ENCODE measurements at regions not wholly inside any gene's neighbourhood (a gene's known extent, or its start where the extent isn't known, plus 50 kb on each side); places are given as distances from the start of the nearest gene placed in this dataset.

- Histone ChIP-seq H3K9me1 (replicated peaks; ENCODE audit: control insufficient read depth, extremely low read depth, insufficient read depth, low read length) (no peaks in the 10 kb centered on the region), H3K4me1 (ENCODE audit: control insufficient read depth, extremely low read depth, insufficient read depth, low read length) (no peaks in the 10 kb centered on the region), H4K20me1 (replicated peaks; ENCODE audit: control insufficient read depth, extremely low read depth, insufficient read depth, low read length) (no peaks in the 10 kb centered on the region), H3K9me3 (replicated peaks; ENCODE audit: control insufficient read depth, insufficient read depth, low read length) (no peaks in the 10 kb centered on the region), H2AFZ (ENCODE audit: low read depth, low read length) (no peak overlapping the region), H3K27ac (ENCODE audit: insufficient read depth, low read depth, low read length) (no peak overlapping the region), H3K4me2 (ENCODE audit: insufficient read depth, low read length) (no peak overlapping the region), H3K4me3 (replicated peaks in 1 of 3; ENCODE audit: insufficient read depth in 1 of 3, low read depth in 1 of 3, low read length in 3 of 3) (no peak overlapping the region), H3K9ac (replicated peaks; ENCODE audit: extremely low read depth, insufficient read depth, low read length) (no peak overlapping the region), H3K79me2 (ENCODE audit: control insufficient read depth, insufficient read depth, low read length) (no peaks in the 10 kb centered on the region), H3K27me3 (ENCODE audit: control insufficient read depth in 2 of 2, insufficient read depth in 2 of 2, low read length in 2 of 2) (peaks cover 0 to 4% of the 10 kb centered on the region in 2 experiments), H3K36me3 (ENCODE audit: control insufficient read depth in 2 of 2, extremely low read depth in 1 of 2, insufficient read depth in 2 of 2, low read length in 2 of 2) (no peaks in the 10 kb centered on the region)
- DNase-seq (ENCODE audit: low read depth, low spot score): no peak
- no TSS peak for BruUV-seq (replicated peaks)
- no peak for FAIRE-seq
- TF ChIP-seq MYC (IDR thresholded peaks at IDR 0.05; ENCODE audit: low read depth, low read length) (no peak), JUN (IDR thresholded peaks at IDR 0.05; ENCODE audit: borderline replicate concordance, insufficient read depth, insufficient read length, low read depth) (no peak), POLR2AphosphoS5 (IDR thresholded peaks at IDR 0.05; ENCODE audit: insufficient read depth, low read depth, low read length) (no peak), FOS (IDR thresholded peaks at IDR 0.05; ENCODE audit: borderline replicate concordance, insufficient read depth, low read length) (no peak), EZH2 (IDR thresholded peaks at IDR 0.05; ENCODE audit: borderline replicate concordance, low read depth, low read length, severe bottlenecking) (no peak), CTCF (IDR thresholded peaks at IDR 0.05; ENCODE audit: extremely low read depth in 1 of 2, insufficient read depth in 1 of 2, low read depth in 1 of 2, low read length in 2 of 2) (no peak), MAX (IDR thresholded peaks at IDR 0.05; ENCODE audit: insufficient read depth, insufficient read length) (no peak), GATA2 (IDR thresholded peaks at IDR 0.05; ENCODE audit: insufficient read depth, insufficient read length, low read depth, low read length) (no peak), POLR2A (IDR thresholded peaks at IDR 0.05; ENCODE audit: low read depth, low read length) (no peak)
- POLR2A ChIA-PET: no interaction called here
- intact Hi-C loops (cut with micrococcal nuclease) (no loop called here), dilution Hi-C loops (cut with MboI; ENCODE audit: extremely low pct_ligation_motif_present, low sequenced_read_pairs) (no loop called here)
- CTCF ChIA-PET: no interaction called here
These were observed 74.0 kb upstream of the PITX1 start for GRCh38 chr5:135107986-135108385.
